GM19023 (cell line): ENCODE measurements at regions not wholly inside any gene's neighbourhood (a gene's known extent, or its start where the extent isn't known, plus 50 kb on each side); places are given as distances from the start of the nearest gene placed in this dataset.
"Not testable (repeated sequence)": the region's sequence is repeated elsewhere in the genome, so short reads cannot be mapped to it uniquely, and the experiment has no call there.

Source experiments
- ATAC-seq: cut with Tn5 transposase; IDR thresholded peaks from one replicate; pipeline ENCODE4 v1.9.1; 2021; ENCODE audit warnings: mild to moderate bottlenecking, moderate library complexity; ENCODE audit not compliant: unreplicated experiment

DNA sequence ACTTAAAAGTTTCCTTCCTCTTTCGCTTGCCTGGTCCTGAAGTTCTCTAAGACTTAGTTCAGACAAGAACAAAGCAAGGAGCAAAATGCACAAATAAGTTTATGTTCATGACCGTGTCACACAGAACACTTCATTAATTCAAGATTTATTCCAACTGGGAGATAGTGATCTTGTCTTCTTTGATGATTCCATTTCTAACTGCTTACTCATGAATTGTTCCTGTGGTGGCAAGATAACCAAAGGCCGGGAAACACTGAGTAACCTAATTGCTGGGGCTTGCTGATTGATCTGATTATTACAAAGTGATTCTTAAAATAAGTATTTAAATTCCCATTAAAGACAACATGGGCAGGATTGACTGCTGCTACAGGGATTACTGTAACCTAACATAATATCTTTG lies 1462.9 kb upstream of the RAG2 start:
- no peak for ATAC-seq

DNA sequence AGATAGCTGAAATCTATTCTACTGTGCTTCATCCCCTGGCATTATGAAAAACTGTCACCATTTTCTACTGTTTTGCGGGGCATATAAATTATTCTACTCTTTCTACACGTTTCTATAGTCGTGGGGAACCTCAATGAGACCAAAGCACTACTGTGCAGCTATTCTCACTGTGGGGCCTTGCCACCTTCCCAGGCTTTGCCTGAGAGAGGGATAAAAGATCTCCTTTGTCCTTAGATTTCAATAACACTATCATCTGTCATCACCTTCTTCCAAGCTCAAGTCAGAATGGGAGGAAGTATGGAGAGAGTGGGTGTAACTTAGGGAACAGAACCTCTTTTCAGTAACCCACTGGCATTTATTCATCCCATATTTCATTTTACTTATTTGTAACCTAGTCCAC lies 1462.1 kb upstream of the RAG2 start:
- ATAC-seq, result no peak

DNA sequence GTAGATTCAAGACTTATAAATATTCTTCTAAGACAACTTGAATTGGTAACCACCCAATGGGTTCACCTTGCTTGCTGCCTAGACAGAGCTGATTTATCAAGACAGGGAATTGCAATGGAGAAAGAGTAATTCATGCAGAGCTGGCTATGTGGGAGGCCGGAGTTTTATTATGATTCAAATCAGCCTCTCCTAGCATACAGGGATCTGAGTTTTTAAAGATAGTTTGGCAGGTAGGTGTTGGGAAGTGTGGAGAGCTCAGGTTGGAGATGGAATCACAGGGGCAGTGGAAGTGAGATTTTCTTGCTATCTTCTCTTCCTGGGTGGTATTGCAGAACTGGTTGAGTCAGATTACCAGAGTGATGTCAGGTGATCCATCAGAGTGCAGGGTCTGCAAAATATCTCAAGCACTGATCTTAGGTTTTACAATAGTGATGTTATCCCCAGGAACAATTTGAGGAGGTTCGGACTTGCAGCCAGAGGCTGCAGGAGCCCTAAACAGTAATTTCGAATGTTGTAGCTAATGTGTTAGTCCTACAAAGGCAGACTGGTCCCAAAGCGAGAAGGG lies 1448.6 kb upstream of the RAG2 start:
- no peak for ATAC-seq

DNA sequence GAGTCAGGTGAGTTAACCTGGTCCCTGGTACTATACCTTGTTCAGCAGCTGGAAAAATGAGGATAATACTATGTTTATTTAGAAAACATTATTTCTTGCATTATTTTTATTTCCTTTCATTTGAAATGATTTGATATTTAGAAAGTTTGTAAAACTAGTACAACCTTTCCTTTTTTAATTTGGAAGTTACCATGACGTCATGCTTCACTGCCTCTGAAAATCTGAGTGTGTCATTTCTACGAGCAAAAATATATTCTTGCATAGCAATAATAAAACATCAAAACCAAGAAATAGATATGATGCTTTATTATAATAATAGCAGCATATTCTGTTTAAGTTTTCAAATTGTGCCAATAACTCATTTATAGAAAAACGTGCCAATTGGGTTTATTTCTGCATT lies 1445.0 kb upstream of the RAG2 start:
- no peak for ATAC-seq

DNA sequence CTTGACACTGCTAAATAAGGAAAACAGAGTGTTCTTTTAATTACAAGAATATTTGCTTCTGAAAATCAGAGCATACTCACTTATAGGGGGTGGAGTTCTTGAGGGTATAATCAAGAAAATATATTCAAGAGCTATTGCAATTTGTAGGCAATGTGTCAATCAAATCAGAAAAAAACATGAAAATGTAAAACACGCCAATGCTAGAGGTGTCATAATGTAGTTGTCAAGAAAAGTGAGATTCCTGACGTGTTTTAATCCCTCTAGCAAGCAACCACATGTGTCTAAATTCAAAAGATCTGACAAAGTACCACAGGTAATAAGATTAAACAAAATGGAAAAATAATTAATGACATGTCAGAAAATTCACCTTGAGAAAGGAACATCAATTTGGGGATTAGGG lies 1440.7 kb upstream of the RAG2 start:
- no peak for ATAC-seq

DNA sequence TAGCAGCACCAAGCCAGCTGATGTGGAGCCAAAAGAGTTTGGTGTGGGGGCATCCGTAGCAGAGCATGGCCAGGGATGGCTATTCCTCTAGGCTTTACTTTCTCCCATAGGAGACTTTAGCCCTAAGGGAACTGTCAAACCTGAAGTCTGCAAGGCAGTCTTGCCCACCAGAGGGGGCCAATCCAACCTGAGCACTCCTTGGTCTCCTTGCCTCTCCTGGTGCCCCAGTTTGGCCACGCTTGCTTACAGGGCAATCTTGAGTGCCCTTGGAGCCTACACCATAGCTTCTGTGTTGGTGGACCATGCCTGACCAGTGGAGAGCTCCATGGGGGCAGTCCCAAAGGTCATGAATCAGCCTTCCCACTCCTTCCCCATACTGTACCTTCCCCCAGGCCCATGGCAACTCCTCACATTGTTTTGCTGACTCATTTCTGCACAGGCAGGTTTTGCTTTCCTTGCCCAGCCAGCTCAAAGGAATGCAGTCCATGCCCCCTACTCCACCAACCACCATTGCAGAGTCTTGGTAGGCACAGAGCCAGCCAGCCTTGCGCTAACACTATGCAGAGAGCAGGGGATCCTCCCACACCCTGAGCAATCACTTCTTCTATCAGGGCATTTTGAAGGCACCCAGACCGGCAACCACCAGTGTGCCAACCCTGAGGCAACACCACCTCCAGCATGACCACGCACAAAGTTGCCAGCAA lies 1421.2 kb upstream of the RAG2 start:
- no peak for ATAC-seq

GRCh38 chr11:38014405-38014804 lies 1416.4 kb upstream of the RAG2 start:
- ATAC-seq, result no peak

DNA sequence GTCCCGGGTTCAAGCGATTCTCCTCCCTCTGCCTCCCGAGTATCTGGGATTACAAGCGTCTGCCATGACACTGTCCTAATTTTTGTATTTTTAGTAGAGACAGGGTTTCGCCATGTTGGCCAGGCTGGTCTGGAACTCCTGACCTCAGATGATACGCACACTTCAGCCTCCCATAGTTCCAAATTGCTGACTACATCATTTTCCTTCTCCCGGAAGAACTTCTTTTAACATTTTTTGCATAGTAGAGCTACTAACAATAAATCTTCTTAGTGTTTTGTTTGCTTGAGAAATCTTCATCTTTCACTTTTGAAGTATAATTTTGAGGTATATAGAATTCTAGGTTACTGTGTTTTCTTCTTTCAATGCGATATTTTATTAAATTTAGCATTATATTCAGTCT lies 1415.1 kb upstream of the RAG2 start:
- no peak for ATAC-seq

GRCh38 chr11:38011496-38011895 lies 1413.5 kb upstream of the RAG2 start:
- ATAC-seq, result no peak

DNA sequence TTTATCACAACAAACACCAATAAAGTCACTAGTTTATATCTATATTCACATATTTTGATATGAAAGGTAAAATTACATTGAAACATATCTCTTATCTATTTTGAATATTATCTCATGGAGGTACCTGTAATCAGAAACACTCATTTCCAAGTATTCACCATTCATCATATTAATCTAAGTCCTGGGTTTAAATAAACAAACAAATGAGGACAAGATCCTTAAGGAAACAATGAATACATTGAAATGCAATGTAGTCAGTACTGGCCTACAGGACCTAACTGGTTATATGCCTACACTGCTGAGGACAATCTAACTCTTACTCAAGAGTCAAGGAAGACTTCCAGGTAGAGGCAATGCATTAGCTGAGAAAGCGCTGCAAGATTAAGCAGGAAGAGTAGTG lies 1411.9 kb upstream of the RAG2 start:
- ATAC-seq, result no peak

DNA sequence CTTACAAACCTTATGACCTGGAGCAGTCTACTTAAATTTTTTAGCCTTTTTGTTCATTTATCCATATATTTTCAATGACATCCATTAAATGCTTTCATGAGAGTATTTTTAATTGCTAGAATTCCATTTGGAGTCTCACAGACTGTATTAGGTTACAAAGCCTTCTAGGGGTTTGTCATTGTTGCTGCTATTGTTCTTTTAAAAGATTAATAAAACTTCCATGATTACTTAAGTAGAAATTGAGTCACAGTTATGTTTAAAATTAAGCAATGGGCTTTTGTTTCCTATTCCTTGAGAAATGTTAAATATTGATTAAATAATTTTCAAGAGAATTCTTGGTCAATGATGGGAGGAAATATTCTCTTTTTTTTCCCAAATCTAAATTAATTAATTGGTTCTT lies 1408.4 kb upstream of the RAG2 start:
- no peak for ATAC-seq

DNA sequence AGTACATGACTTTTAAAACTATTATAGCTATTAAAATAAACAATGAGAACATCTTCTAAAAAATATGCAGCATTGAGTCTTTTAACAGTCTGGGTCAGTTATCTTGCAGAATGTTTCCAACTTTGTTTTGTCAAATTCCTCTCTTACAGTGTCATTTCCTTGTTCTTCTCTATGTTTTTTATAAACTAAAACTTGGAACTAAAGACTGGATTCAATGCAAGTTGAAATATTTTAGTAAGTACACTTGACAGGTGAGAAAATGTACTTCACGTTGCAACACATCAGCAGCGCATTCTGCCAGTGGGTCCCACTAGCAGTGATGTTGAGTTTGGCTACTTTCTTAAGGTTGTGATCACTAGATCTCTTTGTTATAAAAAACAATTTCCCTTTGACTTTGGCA lies 1407.6 kb upstream of the RAG2 start:
- ATAC-seq, result no peak

- no peak for ATAC-seq
Observed at GRCh38 chr11:37999171-37999570, 1401.1 kb upstream of the RAG2 start.

DNA sequence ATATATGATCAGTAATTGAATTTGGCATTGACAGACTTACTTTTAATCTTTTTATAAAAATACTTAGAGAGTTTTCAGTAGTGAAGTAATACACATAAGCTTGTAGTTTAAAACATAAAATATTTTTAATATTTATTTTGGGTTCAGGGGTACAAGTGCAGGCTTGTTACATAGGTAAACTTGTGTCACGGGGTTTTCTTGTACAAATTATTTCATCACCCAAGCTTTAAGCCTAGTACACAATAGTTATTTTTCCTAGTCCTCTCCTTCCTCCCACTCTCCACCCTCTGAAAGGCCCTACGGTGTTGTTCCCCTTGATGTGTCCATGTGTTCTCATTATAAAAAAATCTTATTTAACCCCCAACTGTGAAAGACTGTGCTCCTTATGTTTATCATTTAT lies 1397.8 kb upstream of the RAG2 start:
- no peak for ATAC-seq

GRCh38 chr11:37988031-37988430 lies 1390.0 kb upstream of the RAG2 start:
- no peak for ATAC-seq

- ATAC-seq, result no peak
Observed at GRCh38 chr11:37984991-37985390, 1387.0 kb upstream of the RAG2 start.

- ATAC-seq, result no peak
Observed at GRCh38 chr11:37978647-37979046, 1380.6 kb upstream of the RAG2 start.

DNA sequence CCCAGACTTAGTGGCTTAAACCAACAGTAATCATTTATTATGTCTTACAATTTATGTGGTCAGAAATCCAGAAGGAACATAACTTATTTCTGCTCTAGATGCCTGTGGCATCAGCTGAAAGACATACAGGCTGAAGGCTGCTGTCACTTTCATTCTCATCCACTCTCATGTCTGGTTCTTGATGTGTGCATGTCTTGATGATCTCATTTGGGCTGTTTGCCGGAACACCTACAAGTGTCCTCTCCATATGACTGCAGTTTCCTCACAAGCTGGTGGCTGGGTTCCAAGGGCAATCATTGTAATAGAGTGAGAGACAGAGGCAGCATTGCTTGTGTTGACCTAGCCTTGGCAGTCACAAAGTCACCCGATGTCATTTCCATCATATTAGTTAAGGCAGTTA lies 1375.9 kb upstream of the RAG2 start:
- no peak for ATAC-seq

DNA sequence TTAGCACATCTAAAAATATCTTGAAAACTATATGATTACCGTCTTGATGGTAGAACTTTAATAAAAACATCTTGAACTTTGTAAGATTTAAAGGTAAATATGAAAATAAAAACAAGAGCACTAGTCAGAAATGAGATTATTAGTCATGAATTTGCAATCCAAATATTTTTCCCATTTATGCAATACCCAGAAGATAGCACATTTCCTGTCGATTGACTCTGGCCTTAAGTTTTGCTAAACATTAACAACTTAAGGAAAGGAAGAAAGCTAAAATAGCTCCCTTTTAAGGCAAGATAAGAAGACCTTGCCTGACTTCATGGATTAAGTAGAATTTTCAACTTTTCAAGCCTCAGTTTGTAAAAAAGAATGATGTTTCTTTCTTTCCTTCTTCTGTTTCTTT lies 1374.7 kb upstream of the RAG2 start:
- no peak for ATAC-seq

- ATAC-seq, result not testable (repeated sequence)
Observed at GRCh38 chr11:37969336-37969735, 1371.3 kb upstream of the RAG2 start.

- no peak for ATAC-seq
Observed at GRCh38 chr11:37968148-37968547, 1370.1 kb upstream of the RAG2 start.

DNA sequence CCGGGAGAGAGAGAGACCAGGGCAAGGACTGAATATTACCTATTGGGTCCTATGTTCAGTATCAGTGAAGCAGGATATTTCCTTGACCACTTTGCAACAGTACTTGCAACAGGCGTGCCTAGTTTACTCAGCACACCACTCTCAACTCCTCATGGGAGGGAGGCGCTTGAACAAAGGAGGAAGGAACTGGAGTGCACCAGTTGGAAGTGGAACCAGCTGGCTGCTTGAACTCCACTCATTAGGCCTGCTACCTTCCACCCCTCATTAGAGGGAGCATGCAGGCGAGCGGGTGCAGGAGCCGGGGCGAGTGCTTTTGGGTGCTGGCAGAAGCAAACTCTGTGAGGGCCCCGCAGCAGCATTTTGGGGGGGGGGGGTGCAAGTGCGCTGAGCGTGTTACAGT lies 1369.6 kb upstream of the RAG2 start:
- ATAC-seq, result no peak

- no peak for ATAC-seq
Observed at GRCh38 chr11:37963440-37963839, 1365.4 kb upstream of the RAG2 start.
